Neuronal stem cell (in vitro differentiated cells): ENCODE measurements at regions not wholly inside any gene's neighbourhood (a gene's known extent, or its start where the extent isn't known, plus 50 kb on each side); places are given as distances from the start of the nearest gene placed in this dataset.
"Not testable (repeated sequence)": the region's sequence is repeated elsewhere in the genome, so short reads cannot be mapped to it uniquely, and the experiment has no call there.

ENCODE experiments used
- DNase-seq: peaks from one replicate; pipeline ENCODE4 v3.0.0-alpha.2; 2013; ENCODE audit warnings: low spot score
- H2AFZ ChIP-seq: one replicate; pipeline ENCODE4 v1.6.1; 2013; ENCODE audit warnings: mild to moderate bottlenecking, low read length, inconsistent platforms
- H2AK5ac ChIP-seq: 2 replicates; pipeline ENCODE4 v1.6.1; 2013; ENCODE audit warnings: low read depth, mild to moderate bottlenecking, inconsistent platforms, low read length, moderate library complexity, mixed read lengths
- H2BK120ac ChIP-seq: 2 replicates; pipeline ENCODE4 v1.6.1; 2013; ENCODE audit warnings: low read depth, mild to moderate bottlenecking, inconsistent platforms, low read length, moderate library complexity, mixed read lengths
- H2BK12ac ChIP-seq: one replicate; pipeline ENCODE4 v1.6.1; 2013; ENCODE audit warnings: low read length, inconsistent platforms
- H2BK15ac ChIP-seq: 2 replicates; pipeline ENCODE4 v1.6.1; 2013; ENCODE audit warnings: mild to moderate bottlenecking, low read length, inconsistent platforms, mixed read lengths
- H2BK5ac ChIP-seq: one replicate; pipeline ENCODE4 v1.6.1; 2013; ENCODE audit warnings: inconsistent platforms, mild to moderate bottlenecking, low read length, moderate library complexity
- H3K14ac ChIP-seq: one replicate; pipeline ENCODE4 v1.6.1; 2013; ENCODE audit warnings: low read length, inconsistent platforms
- H3K18ac ChIP-seq: 2 replicates; pipeline ENCODE4 v1.6.1; 2013; ENCODE audit warnings: low read length, inconsistent platforms
- H3K23ac ChIP-seq: 2 replicates; pipeline ENCODE4 v1.6.1; 2013; ENCODE audit warnings: low read depth, mild to moderate bottlenecking, mixed read lengths, low read length, inconsistent platforms; ENCODE audit not compliant: poor library complexity
- H3K27ac ChIP-seq: replicated peaks from 3 replicates; pipeline ENCODE4 v1.5.1; 2013; ENCODE audit warnings: low read length, inconsistent platforms
- H3K27me3 ChIP-seq, 3 experiments: 2 replicates each; pipeline ENCODE4 v1.6.1; 2013; ENCODE audit warnings: low read length in 3 of 3, mild to moderate bottlenecking in 2 of 3, inconsistent platforms in 1 of 3, low read depth in 1 of 3, mixed read lengths in 1 of 3, moderate library complexity in 1 of 3; ENCODE audit not compliant: control insufficient read depth in 3 of 3, insufficient read depth in 3 of 3
- H3K36me3 ChIP-seq, 2 donors: replicated peaks in 1 of 2; 2 replicates each; pipeline ENCODE4 v1.6.1; 2013; ENCODE audit warnings: low read length in 2 of 2; ENCODE audit not compliant: control insufficient read depth in 2 of 2, insufficient read depth in 2 of 2
- H3K4ac ChIP-seq: 2 replicates; pipeline ENCODE4 v1.6.1; 2013; ENCODE audit warnings: inconsistent platforms, mild to moderate bottlenecking, low read length, moderate library complexity
- H3K4me1 ChIP-seq, 2 donors: 1 replicate in 1 of 2; 2 replicates in 1 of 2; pipeline ENCODE4 v1.6.1; 2013; ENCODE audit warnings: low read length in 2 of 2, low read depth in 1 of 2; ENCODE audit not compliant: control insufficient read depth in 2 of 2, insufficient read depth in 1 of 2
- H3K4me2 ChIP-seq: one replicate; pipeline ENCODE4 v1.6.1; 2013; ENCODE audit warnings: mild to moderate bottlenecking, low read length, inconsistent platforms; ENCODE audit not compliant: insufficient read depth, poor library complexity, severe bottlenecking
- H3K4me3 ChIP-seq, 2 donors: 2 replicates each; pipeline ENCODE4 v1.5.1; 2013; ENCODE audit warnings: low read length in 2 of 2, mild to moderate bottlenecking in 2 of 2, inconsistent platforms in 1 of 2, moderate library complexity in 1 of 2
- H3K79me1 ChIP-seq: one replicate; pipeline ENCODE4 v1.6.1; 2013; ENCODE audit warnings: low read depth, mild to moderate bottlenecking, inconsistent platforms, low read length, moderate library complexity
- H3K9ac ChIP-seq: one replicate; pipeline ENCODE4 v1.6.1; 2013; ENCODE audit warnings: mild to moderate bottlenecking, low read depth, low read length, inconsistent platforms; ENCODE audit not compliant: poor library complexity
- H3K9me3 ChIP-seq, 2 donors: replicated peaks in 1 of 2; 2 replicates each; pipeline versions ENCODE3 to v1.6.1; 2013; ENCODE audit warnings: low read length in 2 of 2, mild to moderate bottlenecking in 2 of 2, inconsistent platforms in 1 of 2, low read depth in 1 of 2, mixed read lengths in 1 of 2, moderate library complexity in 1 of 2; ENCODE audit not compliant: control insufficient read depth in 2 of 2, insufficient read depth in 1 of 2
- H4K8ac ChIP-seq: one replicate; pipeline ENCODE4 v1.6.1; 2013; ENCODE audit warnings: low read depth, mild to moderate bottlenecking, inconsistent platforms, low read length, moderate library complexity
- H4K91ac ChIP-seq: one replicate; pipeline ENCODE4 v1.6.1; 2013; ENCODE audit warnings: low read length, low read depth, mild to moderate bottlenecking, inconsistent platforms; ENCODE audit not compliant: poor library complexity
- WGBS, 2 donors: extraction: QIAGEN DNeasy Blood & Tissue Kit; methylation state at CpG; one replicate each; pipeline ENCODE4 v1.1.7; 2013; ENCODE audit warnings: missing lambda C conversion rate in 2 of 2, mixed read lengths in 1 of 2; ENCODE audit not compliant: insufficient read length in 2 of 2, insufficient replicate concordance in 1 of 2; ENCODE audit errors: extremely low coverage in 2 of 2; 5-methylcytosine and 5-hydroxymethylcytosine counted together

DNA sequence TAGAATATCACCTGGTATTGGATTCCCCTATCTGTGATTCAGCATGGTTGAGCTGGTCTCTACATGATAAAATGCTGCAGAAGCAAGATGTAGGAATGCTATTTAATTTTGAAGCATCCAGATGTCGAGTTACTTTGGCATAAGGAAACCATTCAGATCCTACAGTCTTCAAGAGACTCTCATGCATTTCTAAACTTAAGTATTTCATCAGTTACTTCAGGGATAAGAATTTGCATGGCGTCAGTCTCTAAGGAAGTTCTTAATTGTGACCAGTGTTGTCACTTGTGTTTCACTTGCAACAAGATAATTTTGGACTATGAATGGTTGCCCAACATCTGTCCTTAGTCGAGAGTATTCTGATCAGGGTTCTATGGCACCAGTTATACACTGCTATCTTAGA, 192.4 kb downstream of the CCNG2 start:
- Histone ChIP-seq H3K23ac (no peak overlapping the region), H2AFZ (no peak overlapping the region), H3K79me1 (no peaks in the 10 kb centered on the region), H3K4me2 (no peak overlapping the region), H3K14ac (no peak overlapping the region), H2BK5ac (no peak overlapping the region), H2AK5ac (no peak overlapping the region), H3K18ac (no peak overlapping the region), H2BK12ac (no peak overlapping the region), H2BK15ac (no peak overlapping the region), H3K36me3 (no peaks in the 10 kb centered on the region), H4K8ac (no peak overlapping the region), H2BK120ac (no peak overlapping the region), H3K9me3 (no peaks in the 10 kb centered on the region), H3K27me3 (no peaks in the 10 kb centered on the region), H3K4me1 (no peaks in the 10 kb centered on the region), H3K4ac (no peak overlapping the region), H3K4me3 (no peak overlapping the region), H4K91ac (no peak overlapping the region), H3K9ac (no peak overlapping the region), H3K27ac (no peak overlapping the region)
- WGBS, 2 donors: no CpG with 5 or more reads among the region's 3 CpGs
- DNase-seq: no peak

DNA sequence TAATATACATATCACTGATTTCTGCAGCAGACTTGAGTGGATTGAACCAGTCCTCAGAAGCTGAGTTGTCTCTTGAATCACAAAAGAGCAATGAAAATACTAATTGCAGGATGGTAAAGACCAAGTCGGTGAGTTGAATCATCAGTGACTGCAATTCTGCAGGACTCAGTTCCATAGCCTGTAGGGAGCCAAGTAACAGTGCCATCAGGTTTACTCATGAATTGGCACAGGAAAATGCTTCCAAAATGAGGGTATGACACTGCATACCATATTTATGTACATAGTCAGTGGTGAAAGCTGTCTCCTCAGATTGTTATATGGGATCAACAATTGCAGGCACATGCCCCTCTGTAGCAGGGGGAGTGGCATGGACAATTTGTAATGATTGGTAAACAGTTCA, 192.8 kb downstream of the CCNG2 start:
- H2BK12ac ChIP-seq: no peak overlapping the region
- H3K14ac ChIP-seq: no peak overlapping the region
- no peak overlapping the region for H3K27ac ChIP-seq
- no peak for DNase-seq
- no peak overlapping the region for H2AFZ ChIP-seq
- no peaks in the 10 kb centered on the region for H3K27me3 ChIP-seq
- H3K18ac ChIP-seq: no peak overlapping the region
- H3K9ac ChIP-seq: no peak overlapping the region
- no peaks in the 10 kb centered on the region for H3K4me1 ChIP-seq
- no peak overlapping the region for H2BK120ac ChIP-seq
- H3K4ac ChIP-seq: no peak overlapping the region
- no peaks in the 10 kb centered on the region for H3K9me3 ChIP-seq
- H4K8ac ChIP-seq: no peak overlapping the region
- no peak overlapping the region for H3K4me2 ChIP-seq
- H2BK5ac ChIP-seq: no peak overlapping the region
- no peak overlapping the region for H3K23ac ChIP-seq
- no CpG with 5 or more reads among the region's 1 CpG for WGBS, 2 donors
- H2AK5ac ChIP-seq: no peak overlapping the region
- no peak overlapping the region for H2BK15ac ChIP-seq
- H4K91ac ChIP-seq: no peak overlapping the region
- H3K4me3 ChIP-seq: no peak overlapping the region
- no peaks in the 10 kb centered on the region for H3K36me3 ChIP-seq
- H3K79me1 ChIP-seq: no peaks in the 10 kb centered on the region

DNA sequence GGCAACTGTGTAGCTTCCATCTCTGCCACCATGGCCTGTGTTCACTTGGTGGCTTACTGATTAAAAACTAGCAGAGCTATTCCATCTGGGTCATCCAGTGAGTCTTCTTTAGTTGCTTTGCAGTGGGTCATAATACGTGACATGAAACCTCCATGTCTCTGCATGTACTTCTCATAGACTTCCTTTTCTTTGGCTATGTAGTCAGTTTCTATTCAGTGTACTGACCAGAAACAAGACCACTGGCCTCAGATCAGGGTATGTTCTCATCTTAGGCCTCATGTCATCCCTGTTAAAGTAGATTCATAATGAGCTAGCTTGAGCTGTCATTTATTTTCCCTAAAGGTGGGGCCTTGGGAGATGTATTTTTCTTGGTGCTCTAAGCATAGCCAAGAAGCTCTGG, 195.2 kb downstream of the CCNG2 start:
- Histone ChIP-seq H3K18ac (no peak overlapping the region), H3K27ac (no peak overlapping the region), H2BK15ac (no peak overlapping the region), H3K4me1 (no peaks in the 10 kb centered on the region), H3K79me1 (no peaks in the 10 kb centered on the region), H2BK5ac (no peak overlapping the region), H3K14ac (no peak overlapping the region), H3K27me3 (no peaks in the 10 kb centered on the region), H2AK5ac (no peak overlapping the region), H3K4me2 (no peak overlapping the region), H2BK12ac (no peak overlapping the region), H4K91ac (no peak overlapping the region), H3K23ac (no peak overlapping the region), H3K4me3 (no peak overlapping the region), H3K36me3 (no peaks in the 10 kb centered on the region), H2AFZ (no peak overlapping the region), H4K8ac (no peak overlapping the region), H3K4ac (no peak overlapping the region), H3K9me3 (no peaks in the 10 kb centered on the region), H2BK120ac (no peak overlapping the region), H3K9ac (no peak overlapping the region)
- DNase-seq: no peak
- WGBS, 2 donors: no CpG with 5 or more reads among the region's 1 CpG

DNA sequence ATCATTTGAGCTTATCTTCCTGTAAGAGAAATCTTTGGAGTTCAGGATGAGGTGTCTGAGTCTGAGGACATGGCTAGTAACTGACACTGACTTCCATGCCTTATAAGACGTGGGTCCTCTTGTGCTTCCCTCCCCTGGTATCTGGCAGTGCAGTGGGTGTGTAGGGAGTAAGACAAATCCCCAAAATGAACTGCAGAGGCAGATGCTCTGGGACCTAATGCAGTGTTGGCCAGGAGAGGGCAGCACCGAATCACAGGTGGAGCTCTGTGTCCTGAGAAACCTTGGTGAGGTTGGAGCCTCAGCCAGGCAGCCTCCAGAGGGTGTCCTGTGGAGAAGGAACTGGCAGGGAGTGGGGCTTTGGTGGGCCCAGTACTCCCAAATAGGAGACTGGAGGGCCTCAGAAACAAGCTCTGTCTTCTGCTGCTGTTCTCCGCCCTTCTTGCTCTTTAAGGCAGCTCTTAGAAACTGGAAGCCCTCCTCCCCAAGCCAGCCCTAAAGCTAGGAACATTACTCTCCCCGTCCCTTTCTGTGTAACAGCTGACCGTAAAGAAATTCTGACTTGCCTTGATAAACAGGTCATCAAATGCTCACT, 196.8 kb downstream of the CCNG2 start:
- H3K79me1 ChIP-seq: not testable (repeated sequence)
- no CpG with 5 or more reads among the region's 5 CpGs for WGBS, 2 donors

More for the DNA sequence above, 196.8 kb downstream of the CCNG2 start:
- not testable (repeated sequence) for H3K4ac ChIP-seq, H3K4me2 ChIP-seq, H4K91ac ChIP-seq, H2BK12ac ChIP-seq, H3K4me3 ChIP-seq, H2BK120ac ChIP-seq, H3K27ac ChIP-seq, H3K4me1 ChIP-seq, H3K27me3 ChIP-seq, H3K23ac ChIP-seq, H3K36me3 ChIP-seq, H2AK5ac ChIP-seq, H3K14ac ChIP-seq, H2AFZ ChIP-seq, H3K18ac ChIP-seq, H3K9me3 ChIP-seq, H2BK5ac ChIP-seq, H2BK15ac ChIP-seq, DNase-seq, H4K8ac ChIP-seq, H3K9ac ChIP-seq
